ENCODE measurements at regions not wholly inside any gene's neighbourhood (a gene's known extent, or its start where the extent isn't known, plus 50 kb on each side); places are given as distances from the start of the nearest gene placed in this dataset.
A peak's percentile ranks its signal among the peaks of the same experiment; 100 is the strongest.

GRCh38 chr20:7057611-7058010 is 290.1 kb downstream of the BMP2 start:
- no peak for DNase-seq (ENCODE audit: low read depth)

- DNase-seq (ENCODE audit: low read depth), result no peak
These were observed 311.3 kb downstream of the BMP2 start for GRCh38 chr20:7078804-7079203.

DNA sequence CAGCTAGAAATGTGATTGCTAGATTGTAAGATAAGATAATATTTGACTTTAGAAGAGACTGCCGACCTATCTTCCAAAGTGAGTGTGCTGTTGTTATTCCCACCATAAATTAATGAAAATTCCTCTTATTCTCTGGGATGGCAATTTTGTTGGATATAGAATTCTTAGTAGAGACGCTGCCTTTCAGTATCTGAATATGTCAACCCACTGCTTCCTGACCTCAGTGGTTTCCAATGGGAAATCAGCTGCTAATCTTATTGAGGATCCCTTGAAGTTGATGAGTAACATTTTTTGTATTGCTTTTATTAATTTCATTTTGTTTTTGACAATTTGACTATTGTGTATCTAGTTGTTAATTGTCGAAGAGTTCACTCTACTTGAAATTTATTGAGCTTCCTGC is 313.0 kb downstream of the BMP2 start:
- no peak for DNase-seq (ENCODE audit: low read depth)

DNA sequence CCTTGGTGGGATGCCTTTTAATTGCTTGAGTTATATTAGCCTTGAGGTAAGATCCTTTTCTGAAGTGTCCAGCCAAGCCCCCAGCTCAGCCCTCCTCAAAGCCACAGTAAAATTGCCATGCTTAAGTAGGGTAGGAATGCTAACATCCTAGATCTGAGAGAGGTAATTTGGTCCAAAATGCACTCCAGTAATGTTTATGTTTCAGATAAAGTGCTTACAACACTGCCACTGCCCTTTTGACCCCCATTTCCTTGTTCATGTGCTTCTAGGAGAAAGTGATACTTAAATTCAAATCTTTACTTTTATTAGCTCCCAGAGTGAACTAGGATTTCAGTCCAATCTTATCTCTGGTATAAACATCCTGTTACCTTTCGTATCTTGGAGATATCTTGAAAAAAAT is 318.0 kb downstream of the BMP2 start:
- no peak for DNase-seq (ENCODE audit: low read depth)

- no peak for DNase-seq (ENCODE audit: low read depth)
These were observed 320.3 kb downstream of the BMP2 start for GRCh38 chr20:7087803-7088202.

DNA sequence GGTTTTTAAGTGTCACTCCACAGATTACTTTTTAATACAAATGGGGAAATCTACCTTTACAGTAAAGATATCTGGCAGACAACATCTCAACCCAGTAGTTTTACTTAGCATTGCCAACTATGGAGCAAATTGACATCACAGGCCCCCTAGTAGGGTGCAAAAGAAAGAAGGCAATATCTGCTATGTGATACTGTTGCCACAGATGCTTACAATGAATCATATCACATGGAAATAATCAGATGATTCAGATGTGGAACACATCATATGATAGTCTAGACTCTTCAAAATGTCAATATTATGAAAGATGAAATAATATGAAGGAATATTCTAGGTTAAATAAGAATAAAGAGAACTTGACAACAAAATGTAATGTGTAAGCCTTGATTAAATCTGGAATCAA is 322.5 kb downstream of the BMP2 start:
- no peak for DNase-seq (ENCODE audit: low read depth)

GRCh38 chr20:7090811-7091210 is 323.3 kb downstream of the BMP2 start:
- no peak for DNase-seq (ENCODE audit: low read depth)

DNA sequence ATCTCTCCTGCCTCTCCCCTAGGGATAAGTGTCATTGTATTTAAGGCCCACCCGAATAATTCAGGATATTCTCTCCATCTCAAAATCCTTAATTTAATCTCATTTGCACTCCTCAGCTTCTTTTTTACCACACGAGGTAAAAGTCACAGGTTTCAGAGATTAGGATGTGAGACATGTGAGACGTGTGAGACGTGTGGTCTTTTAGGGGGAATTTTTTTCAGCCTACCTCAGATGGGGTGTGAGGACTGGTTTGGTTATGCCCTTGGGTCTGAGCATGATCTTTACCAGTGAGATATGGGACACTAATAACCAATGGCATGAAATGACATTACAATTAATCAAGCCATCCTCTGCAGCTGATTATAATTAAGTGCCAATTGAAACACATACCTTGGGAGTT is 324.2 kb downstream of the BMP2 start:
- no peak for DNase-seq (ENCODE audit: low read depth)

GRCh38 chr20:7094438-7094997 is 327.0 kb downstream of the BMP2 start:
- no peak for DNase-seq (ENCODE audit: low read depth)

GRCh38 chr20:7106910-7107309 is 339.4 kb downstream of the BMP2 start:
- DNase-seq (ENCODE audit: low read depth), result no peak

GRCh38 chr20:7108929-7109328 is 341.4 kb downstream of the BMP2 start:
- no peak for DNase-seq (ENCODE audit: low read depth)

DNA sequence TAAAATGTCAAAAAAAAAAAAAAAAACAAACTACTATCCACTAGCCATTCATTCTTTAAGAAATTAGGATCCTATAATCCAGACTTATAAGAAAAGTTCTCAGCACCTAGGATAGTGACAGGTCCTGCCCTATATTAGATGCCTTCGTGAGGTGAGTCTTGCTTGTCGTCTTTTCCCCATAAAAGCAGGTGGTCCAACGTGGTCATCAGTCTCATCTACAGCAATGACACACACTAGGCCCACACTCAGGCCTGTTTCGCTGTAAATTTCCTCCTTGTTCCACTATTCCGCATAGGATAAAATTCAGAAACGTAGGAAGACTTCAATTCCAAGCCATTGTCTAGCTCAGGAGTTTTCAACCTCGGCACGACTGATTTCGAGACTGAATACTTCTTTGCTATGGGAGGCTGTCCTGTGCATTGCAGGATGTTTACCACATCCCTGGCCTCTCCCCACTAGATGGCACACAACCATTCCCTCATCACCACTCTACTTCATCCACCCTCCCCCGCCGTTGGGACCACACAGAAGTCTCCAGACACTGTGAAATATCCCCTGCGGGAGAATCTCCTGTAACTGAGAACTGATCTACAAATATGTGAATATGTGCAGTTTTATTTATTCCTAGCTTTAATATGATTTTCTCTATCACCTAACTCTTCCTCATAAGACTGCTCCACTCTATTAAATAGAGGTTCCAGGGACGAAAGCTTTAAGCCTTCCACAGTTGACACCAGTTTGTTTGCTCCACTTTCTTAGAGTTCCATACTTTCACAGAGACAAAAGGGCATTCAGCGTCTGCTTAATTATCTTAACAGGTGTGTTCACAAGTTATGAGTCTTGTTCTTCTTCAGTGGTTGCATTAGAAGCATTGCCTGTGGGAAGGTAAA is 346.3 kb downstream of the BMP2 start:
- no peak for DNase-seq (ENCODE audit: low read depth)

- DNase-seq (ENCODE audit: low read depth), result peak; percentile 8
These were observed 356.0 kb downstream of the BMP2 start for GRCh38 chr20:7123457-7123856.

DNA sequence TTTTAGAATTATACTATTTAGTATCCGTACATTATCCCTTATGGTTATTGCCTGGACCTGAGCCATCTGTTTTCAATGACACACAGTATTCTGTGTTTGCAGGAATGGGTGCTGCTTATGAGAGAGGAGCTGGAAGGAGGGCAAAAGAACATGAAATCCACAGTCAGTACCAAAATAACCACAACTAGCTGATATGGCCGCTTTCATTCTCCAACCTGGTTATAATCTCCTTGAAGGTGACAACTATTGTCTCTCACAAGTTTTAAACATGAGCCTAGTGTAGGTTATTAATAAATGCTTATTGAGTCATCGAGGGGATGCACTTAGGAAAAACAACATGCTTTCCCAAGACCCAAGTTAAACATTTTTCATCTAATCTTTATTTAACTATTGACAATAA is 356.6 kb downstream of the BMP2 start:
- no peak for DNase-seq (ENCODE audit: low read depth)

- DNase-seq (ENCODE audit: low read depth), result no peak
These were observed 369.4 kb downstream of the BMP2 start for GRCh38 chr20:7136886-7137285.

DNA sequence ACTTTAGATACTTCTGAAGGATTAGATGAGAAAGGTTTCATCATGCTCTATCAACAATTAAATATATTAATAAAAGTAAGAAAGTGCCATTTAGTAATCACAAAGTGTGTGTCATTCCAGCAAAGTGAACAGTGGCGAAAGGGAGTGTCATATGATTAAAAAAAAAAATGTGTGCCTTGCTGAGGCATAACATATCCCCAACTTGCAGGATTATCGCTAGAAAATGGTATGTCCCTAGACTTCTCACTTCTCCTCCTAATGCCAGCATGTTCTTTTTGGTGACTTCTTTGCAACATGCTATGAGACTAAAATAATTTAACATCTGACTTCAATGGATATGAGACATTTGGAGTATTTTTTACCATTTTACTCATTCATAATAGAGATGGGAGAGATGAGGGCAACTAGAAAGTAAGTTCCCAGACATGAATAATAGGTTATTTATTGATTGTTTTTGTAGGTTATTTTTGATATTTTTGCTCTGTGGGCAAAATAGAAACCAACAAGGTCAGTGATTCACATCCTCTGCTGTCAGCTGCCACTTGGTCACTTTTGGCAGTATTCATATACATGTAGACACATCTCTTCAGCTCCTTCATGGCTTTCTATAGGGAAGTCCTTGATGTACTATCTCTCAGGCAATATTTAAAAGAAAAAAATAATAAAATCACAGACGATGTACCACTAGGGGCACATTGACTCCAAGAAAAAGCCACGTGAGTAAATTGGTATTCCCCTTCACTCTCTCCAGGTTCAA is 370.1 kb downstream of the BMP2 start:
- DNase-seq (ENCODE audit: low read depth), result no peak

DNA sequence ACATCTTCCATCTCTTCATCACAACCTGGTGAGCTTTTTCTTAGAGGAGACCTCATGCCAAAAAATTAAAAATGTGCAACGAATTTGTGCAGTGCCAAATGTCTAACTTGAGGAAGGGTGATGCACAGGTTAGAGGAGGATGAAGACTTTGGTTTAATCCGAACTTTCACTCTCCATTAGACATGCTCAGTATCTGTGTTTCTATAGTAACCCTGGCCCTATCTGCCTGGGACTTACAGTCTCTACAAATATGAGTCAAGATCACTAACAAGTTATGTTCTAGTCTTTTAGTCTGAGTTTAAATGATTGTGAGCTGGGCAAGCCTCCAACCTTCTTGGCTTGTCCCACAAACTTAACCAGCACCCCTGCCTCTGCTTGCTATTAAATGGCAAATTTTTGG is 377.0 kb downstream of the BMP2 start:
- no peak for DNase-seq (ENCODE audit: low read depth)

DNA sequence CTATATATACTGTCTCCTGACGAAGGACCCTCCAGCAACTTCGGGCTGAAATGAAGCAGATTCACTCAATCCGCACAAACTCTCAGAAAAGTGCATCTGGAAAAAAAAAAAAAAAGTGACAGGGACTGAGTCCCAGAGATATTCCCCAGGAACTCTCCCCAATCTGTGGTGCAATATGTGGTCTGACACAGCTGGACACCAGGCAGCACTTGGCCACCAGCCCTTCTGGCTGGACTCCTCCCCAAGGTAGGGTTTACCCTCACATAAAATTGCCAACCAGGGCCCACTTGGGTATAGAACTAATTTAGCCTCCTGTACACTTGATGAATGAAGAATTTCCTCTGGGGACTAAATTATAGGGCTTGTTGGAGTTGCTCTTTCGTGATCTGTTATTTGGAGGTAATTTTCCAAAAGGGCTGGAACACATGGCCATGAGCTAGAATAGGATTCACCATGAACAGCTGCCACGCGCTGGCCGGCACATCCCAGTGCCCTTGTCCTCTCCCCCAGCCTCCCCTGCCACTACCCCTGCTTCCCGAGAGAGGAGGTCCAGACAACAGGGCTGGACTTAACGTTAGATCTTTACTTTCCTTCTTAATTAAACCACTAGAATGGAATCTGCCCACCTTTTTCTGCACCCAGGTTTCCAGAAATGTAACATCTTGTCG is 379.2 kb downstream of the BMP2 start:
- no peak for DNase-seq (ENCODE audit: low read depth)

- DNase-seq (ENCODE audit: low read depth), result no peak
These were observed 379.7 kb downstream of the BMP2 start for GRCh38 chr20:7147220-7147601.

GRCh38 chr20:7151676-7152470 is 384.4 kb downstream of the BMP2 start:
- no peak for DNase-seq (ENCODE audit: low read depth)

- DNase-seq (ENCODE audit: low read depth), result no peak
These were observed 387.8 kb downstream of the BMP2 start for GRCh38 chr20:7155282-7155681.
